ENCODE measurements at regions not wholly inside any gene's neighbourhood (a gene's known extent, or its start where the extent isn't known, plus 50 kb on each side); places are given as distances from the start of the nearest gene placed in this dataset.

GRCh38 chr1:62952596-62952995 lies 168.7 kb downstream of the ATG4C start:
- H3K4me3 ChIP-seq (ENCODE audit: low read length): no peak overlapping the region
- peaks cover 57% of the 10 kb centered on the region for H3K27me3 ChIP-seq (ENCODE audit: control insufficient read depth, insufficient read depth, low read length)
- H3K36me3 ChIP-seq (ENCODE audit: insufficient read depth, low read length): no peaks in the 10 kb centered on the region
- H3K4me2 ChIP-seq (ENCODE audit: low read length): no peak overlapping the region
- no peak overlapping the region for H3K9ac ChIP-seq (ENCODE audit: low read depth, low read length)
- no peaks in the 10 kb centered on the region for H3K4me1 ChIP-seq (ENCODE audit: control insufficient read depth, insufficient read depth, low read length)
- no peaks in the 10 kb centered on the region for H3K9me3 ChIP-seq (replicated peaks; ENCODE audit: low read length)

- H3K9me3 ChIP-seq (replicated peaks; ENCODE audit: low read length): no peaks in the 10 kb centered on the region
- peaks cover 55% of the 10 kb centered on the region for H3K27me3 ChIP-seq (ENCODE audit: control insufficient read depth, insufficient read depth, low read length)
- no peaks in the 10 kb centered on the region for H3K4me1 ChIP-seq (ENCODE audit: control insufficient read depth, insufficient read depth, low read length)
- no peak overlapping the region for H3K4me2 ChIP-seq (ENCODE audit: low read length)
- H3K36me3 ChIP-seq (ENCODE audit: insufficient read depth, low read length): no peaks in the 10 kb centered on the region
- no peak overlapping the region for H3K9ac ChIP-seq (ENCODE audit: low read depth, low read length)
- no peak overlapping the region for H3K4me3 ChIP-seq (ENCODE audit: low read length)
Measured at GRCh38 chr1:62953633-62954032, 169.7 kb downstream of the ATG4C start.

- Histone ChIP-seq H3K4me2 (ENCODE audit: low read length) (no peak overlapping the region), H3K27me3 (ENCODE audit: control insufficient read depth, insufficient read depth, low read length) (peaks cover 53% of the 10 kb centered on the region), H3K4me1 (ENCODE audit: control insufficient read depth, insufficient read depth, low read length) (no peaks in the 10 kb centered on the region), H3K9me3 (replicated peaks; ENCODE audit: low read length) (no peaks in the 10 kb centered on the region), H3K4me3 (ENCODE audit: low read length) (no peak overlapping the region), H3K9ac (ENCODE audit: low read depth, low read length) (no peak overlapping the region), H3K36me3 (ENCODE audit: insufficient read depth, low read length) (no peaks in the 10 kb centered on the region)
Measured at GRCh38 chr1:62954758-62955157, 170.8 kb downstream of the ATG4C start.

GRCh38 chr1:62955666-62956065 lies 171.7 kb downstream of the ATG4C start:
- Histone ChIP-seq H3K36me3 (ENCODE audit: insufficient read depth, low read length) (no peaks in the 10 kb centered on the region), H3K4me1 (ENCODE audit: control insufficient read depth, insufficient read depth, low read length) (no peaks in the 10 kb centered on the region), H3K4me2 (ENCODE audit: low read length) (no peak overlapping the region), H3K27me3 (ENCODE audit: control insufficient read depth, insufficient read depth, low read length) (peaks cover 44% of the 10 kb centered on the region), H3K9me3 (replicated peaks; ENCODE audit: low read length) (no peaks in the 10 kb centered on the region), H3K9ac (ENCODE audit: low read depth, low read length) (no peak overlapping the region), H3K4me3 (ENCODE audit: low read length) (no peak overlapping the region)

GRCh38 chr1:62962014-62962812 lies 178.3 kb downstream of the ATG4C start:
- Histone ChIP-seq H3K9ac (ENCODE audit: low read depth, low read length) (no peak overlapping the region), H3K4me3 (ENCODE audit: low read length) (no peak overlapping the region), H3K4me1 (ENCODE audit: control insufficient read depth, insufficient read depth, low read length) (no peaks in the 10 kb centered on the region), H3K36me3 (ENCODE audit: insufficient read depth, low read length) (no peaks in the 10 kb centered on the region), H3K27me3 (ENCODE audit: control insufficient read depth, insufficient read depth, low read length) (peaks cover 8% of the 10 kb centered on the region), H3K4me2 (ENCODE audit: low read length) (no peak overlapping the region), H3K9me3 (replicated peaks; ENCODE audit: low read length) (no peaks in the 10 kb centered on the region)

GRCh38 chr1:62962901-62963776 lies 179.2 kb downstream of the ATG4C start:
- Histone ChIP-seq H3K36me3 (ENCODE audit: insufficient read depth, low read length) (no peaks in the 10 kb centered on the region), H3K9me3 (replicated peaks; ENCODE audit: low read length) (no peaks in the 10 kb centered on the region), H3K4me1 (ENCODE audit: control insufficient read depth, insufficient read depth, low read length) (no peaks in the 10 kb centered on the region), H3K4me2 (ENCODE audit: low read length) (no peak overlapping the region), H3K4me3 (ENCODE audit: low read length) (no peak overlapping the region), H3K27me3 (ENCODE audit: control insufficient read depth, insufficient read depth, low read length) (peaks cover 8% of the 10 kb centered on the region), H3K9ac (ENCODE audit: low read depth, low read length) (no peak overlapping the region)

GRCh38 chr1:62964141-62964540 lies 180.2 kb downstream of the ATG4C start:
- Histone ChIP-seq H3K4me3 (ENCODE audit: low read length) (no peak overlapping the region), H3K36me3 (ENCODE audit: insufficient read depth, low read length) (no peaks in the 10 kb centered on the region), H3K9me3 (replicated peaks; ENCODE audit: low read length) (no peaks in the 10 kb centered on the region), H3K27me3 (ENCODE audit: control insufficient read depth, insufficient read depth, low read length) (peaks cover 8% of the 10 kb centered on the region), H3K4me1 (ENCODE audit: control insufficient read depth, insufficient read depth, low read length) (no peaks in the 10 kb centered on the region), H3K9ac (ENCODE audit: low read depth, low read length) (no peak overlapping the region), H3K4me2 (ENCODE audit: low read length) (no peak overlapping the region)

- Histone ChIP-seq H3K9ac (ENCODE audit: low read depth, low read length) (no peak overlapping the region), H3K4me1 (ENCODE audit: control insufficient read depth, insufficient read depth, low read length) (no peaks in the 10 kb centered on the region), H3K9me3 (replicated peaks; ENCODE audit: low read length) (no peaks in the 10 kb centered on the region), H3K27me3 (ENCODE audit: control insufficient read depth, insufficient read depth, low read length) (peaks cover 8% of the 10 kb centered on the region), H3K4me2 (ENCODE audit: low read length) (no peak overlapping the region), H3K36me3 (ENCODE audit: insufficient read depth, low read length) (no peaks in the 10 kb centered on the region), H3K4me3 (ENCODE audit: low read length) (no peak overlapping the region)
Measured at GRCh38 chr1:62967031-62967430, 183.1 kb downstream of the ATG4C start.

GRCh38 chr1:62977366-62977765 lies 193.4 kb downstream of the ATG4C start:
- H3K27me3 ChIP-seq (ENCODE audit: control insufficient read depth, insufficient read depth, low read length): peaks cover 10% of the 10 kb centered on the region
- H3K9me3 ChIP-seq (replicated peaks; ENCODE audit: low read length): no peaks in the 10 kb centered on the region
- no peaks in the 10 kb centered on the region for H3K36me3 ChIP-seq (ENCODE audit: insufficient read depth, low read length)
- no peaks in the 10 kb centered on the region for H3K4me1 ChIP-seq (ENCODE audit: control insufficient read depth, insufficient read depth, low read length)
- no peak overlapping the region for H3K9ac ChIP-seq (ENCODE audit: low read depth, low read length)
- H3K4me2 ChIP-seq (ENCODE audit: low read length): no peak overlapping the region
- no peak overlapping the region for H3K4me3 ChIP-seq (ENCODE audit: low read length)

- H3K9ac ChIP-seq (ENCODE audit: low read depth, low read length): no peak overlapping the region
- no peaks in the 10 kb centered on the region for H3K36me3 ChIP-seq (ENCODE audit: insufficient read depth, low read length)
- no peaks in the 10 kb centered on the region for H3K9me3 ChIP-seq (replicated peaks; ENCODE audit: low read length)
- H3K4me2 ChIP-seq (ENCODE audit: low read length): no peak overlapping the region
- no peak overlapping the region for H3K4me3 ChIP-seq (ENCODE audit: low read length)
- no peaks in the 10 kb centered on the region for H3K4me1 ChIP-seq (ENCODE audit: control insufficient read depth, insufficient read depth, low read length)
- peaks cover 10% of the 10 kb centered on the region for H3K27me3 ChIP-seq (ENCODE audit: control insufficient read depth, insufficient read depth, low read length)
Measured at GRCh38 chr1:62978741-62979140, 194.8 kb downstream of the ATG4C start.

GRCh38 chr1:62981434-62981833 lies 197.5 kb downstream of the ATG4C start:
- Histone ChIP-seq H3K36me3 (ENCODE audit: insufficient read depth, low read length) (no peaks in the 10 kb centered on the region), H3K9ac (ENCODE audit: low read depth, low read length) (no peak overlapping the region), H3K4me3 (ENCODE audit: low read length) (no peak overlapping the region), H3K4me2 (ENCODE audit: low read length) (no peak overlapping the region), H3K27me3 (ENCODE audit: control insufficient read depth, insufficient read depth, low read length) (peaks cover 20% of the 10 kb centered on the region), H3K4me1 (ENCODE audit: control insufficient read depth, insufficient read depth, low read length) (no peaks in the 10 kb centered on the region), H3K9me3 (replicated peaks; ENCODE audit: low read length) (no peaks in the 10 kb centered on the region)

All from skeletal muscle satellite cell (primary cell).